ENCODE measurements at regions not wholly inside any gene's neighbourhood (a gene's known extent, or its start where the extent isn't known, plus 50 kb on each side); places are given as distances from the start of the nearest gene placed in this dataset.

GRCh38 chr2:234587341-234588053 is 90.6 kb upstream of the ARL4C start:
- DNase-seq (ENCODE audit: low read depth): peak; percentile 36
- no peak overlapping the region for H3K4me3 ChIP-seq (ENCODE audit: low read depth, low read length)
- no peak for TF ChIP-seq CTCF (IDR thresholded peaks at IDR 0.05; ENCODE audit: insufficient read depth, low read length)

GRCh38 chr2:234583331-234583730 is 86.5 kb upstream of the ARL4C start:
- no peak for DNase-seq (ENCODE audit: low read depth)
- TF ChIP-seq CTCF (IDR thresholded peaks at IDR 0.05; ENCODE audit: insufficient read depth, low read length): no peak
- no peak overlapping the region for H3K4me3 ChIP-seq (ENCODE audit: low read depth, low read length)

- no peak for DNase-seq (ENCODE audit: low read depth)
- H3K4me3 ChIP-seq (ENCODE audit: low read depth, low read length): no peak overlapping the region
- no peak for TF ChIP-seq CTCF (IDR thresholded peaks at IDR 0.05; ENCODE audit: insufficient read depth, low read length)
Measured at GRCh38 chr2:234580686-234581085, 83.8 kb upstream of the ARL4C start.

- DNase-seq (ENCODE audit: low read depth): no peak
- TF ChIP-seq CTCF (IDR thresholded peaks at IDR 0.05; ENCODE audit: insufficient read depth, low read length): no peak
- H3K4me3 ChIP-seq (ENCODE audit: low read depth, low read length): no peak overlapping the region
Measured at GRCh38 chr2:234579231-234579962, 82.5 kb upstream of the ARL4C start.

GRCh38 chr2:234578389-234578788 is 81.5 kb upstream of the ARL4C start:
- H3K4me3 ChIP-seq (ENCODE audit: low read depth, low read length): no peak overlapping the region
- no peak for DNase-seq (ENCODE audit: low read depth)
- no peak for TF ChIP-seq CTCF (IDR thresholded peaks at IDR 0.05; ENCODE audit: insufficient read depth, low read length)

GRCh38 chr2:234577191-234577590 is 80.3 kb upstream of the ARL4C start:
- H3K4me3 ChIP-seq (ENCODE audit: low read depth, low read length): no peak overlapping the region
- no peak for DNase-seq (ENCODE audit: low read depth)
- TF ChIP-seq CTCF (IDR thresholded peaks at IDR 0.05; ENCODE audit: insufficient read depth, low read length): no peak

Measured in fibroblast of the aortic adventitia (primary cell).